ENCODE measurements at regions not wholly inside any gene's neighbourhood (a gene's known extent, or its start where the extent isn't known, plus 50 kb on each side); places are given as distances from the start of the nearest gene placed in this dataset.

DNA sequence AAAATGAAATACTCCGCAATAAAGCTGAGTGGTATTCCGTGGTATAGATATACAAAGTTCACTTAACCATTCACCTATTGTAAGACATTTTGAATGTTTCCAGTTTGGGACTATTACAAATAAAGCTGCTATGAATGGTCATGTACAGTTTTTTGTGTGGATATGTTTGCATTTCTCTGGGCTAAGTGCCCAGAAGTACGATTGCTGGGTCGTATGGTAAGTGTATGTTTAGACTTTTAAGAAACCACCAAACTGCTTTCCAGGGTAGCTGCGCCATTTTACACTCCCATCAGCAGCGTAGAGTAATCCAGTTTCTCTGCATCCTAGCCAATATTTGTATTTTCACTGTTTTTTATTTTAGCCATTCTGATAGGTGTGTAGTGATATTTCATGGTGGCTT, 208.4 kb upstream of the TLE3 start:
- no peak for ATAC-seq
- Mint-ChIP-seq H3K27me3 (no peaks in the 10 kb centered on the region), H3K4me1 (peaks cover 21% of the 10 kb centered on the region), H3K36me3 (no peaks in the 10 kb centered on the region), H3K9me3 (no peaks in the 10 kb centered on the region), H3K27ac (no peak overlapping the region), H3K4me3 (no peak overlapping the region)

DNA sequence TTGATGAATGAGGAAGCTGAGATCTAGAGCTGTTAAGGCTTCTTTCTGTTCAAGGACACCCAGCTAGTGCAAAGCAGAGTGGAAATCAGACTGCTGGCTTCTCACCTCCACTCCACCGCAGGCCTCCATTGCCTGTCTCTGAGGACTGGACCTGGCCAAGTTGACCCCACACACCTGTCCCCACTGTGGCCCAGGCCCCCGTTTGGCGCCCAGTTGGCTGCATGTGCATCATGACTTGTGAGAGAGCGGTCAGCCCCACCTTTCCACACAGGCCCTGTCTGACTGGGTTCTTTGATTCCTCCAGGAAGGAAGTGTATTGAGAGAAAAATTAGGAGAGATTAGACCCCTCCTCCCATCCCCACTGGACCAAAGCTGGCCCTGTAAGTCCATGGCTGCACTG, 206.3 kb upstream of the TLE3 start:
- H3K36me3 Mint-ChIP-seq, result no peaks in the 10 kb centered on the region
- no peaks in the 10 kb centered on the region for H3K27me3 Mint-ChIP-seq
- H3K27ac Mint-ChIP-seq, result no peak overlapping the region
- ATAC-seq, result no peak
- H3K9me3 Mint-ChIP-seq, result no peaks in the 10 kb centered on the region
- H3K4me1 Mint-ChIP-seq, result peaks cover 24% of the 10 kb centered on the region
- H3K4me3 Mint-ChIP-seq, result no peak overlapping the region

DNA sequence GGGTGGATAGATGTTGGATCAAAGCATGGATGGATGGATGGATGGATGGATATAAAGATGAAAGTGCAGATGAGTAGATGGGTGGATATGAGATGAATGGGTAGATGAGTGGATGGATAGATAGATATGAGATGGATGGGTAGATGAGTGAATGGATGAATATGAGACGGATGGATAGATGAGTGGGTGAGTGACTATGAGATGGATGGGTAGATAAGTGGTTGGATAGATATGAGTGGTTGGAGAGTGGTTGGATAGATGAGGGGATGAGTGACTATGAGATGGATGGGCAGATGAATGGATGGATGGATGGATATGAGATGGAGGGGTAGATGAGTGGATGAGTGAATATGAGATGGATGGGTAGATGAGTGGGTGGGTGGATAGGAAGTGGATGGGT, 204.6 kb upstream of the TLE3 start:
- H3K9me3 Mint-ChIP-seq, result no peaks in the 10 kb centered on the region
- no peak overlapping the region for H3K27ac Mint-ChIP-seq
- H3K4me1 Mint-ChIP-seq, result peaks cover 12% of the 10 kb centered on the region
- no peak overlapping the region for H3K4me3 Mint-ChIP-seq
- no peaks in the 10 kb centered on the region for H3K27me3 Mint-ChIP-seq
- ATAC-seq, result no peak
- no peaks in the 10 kb centered on the region for H3K36me3 Mint-ChIP-seq

DNA sequence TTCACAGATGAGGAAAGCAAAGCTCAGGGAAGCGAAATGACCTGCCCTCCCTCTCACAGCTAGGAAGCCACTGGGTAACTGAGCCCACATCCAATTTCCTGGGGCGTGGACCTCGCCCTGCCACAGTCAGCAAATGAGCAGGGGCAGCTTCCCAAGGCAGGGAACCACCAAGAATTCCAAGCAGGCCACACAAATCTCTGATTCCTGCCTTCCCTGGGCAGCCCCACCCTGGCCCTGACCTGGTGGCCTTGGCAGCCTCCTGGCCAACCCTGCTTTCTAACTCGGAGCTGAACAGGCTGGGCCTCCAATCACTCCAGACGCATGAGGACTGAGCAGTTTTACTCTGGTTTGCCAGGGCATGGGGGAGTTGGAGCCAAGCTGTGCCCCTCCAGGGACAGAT, 203.7 kb upstream of the TLE3 start:
- ATAC-seq, result no peak
- Mint-ChIP-seq H3K9me3 (no peaks in the 10 kb centered on the region), H3K27ac (peak overlapping the region; percentile 65), H3K27me3 (no peaks in the 10 kb centered on the region), H3K4me1 (peaks cover 16% of the 10 kb centered on the region), H3K36me3 (no peaks in the 10 kb centered on the region), H3K4me3 (no peak overlapping the region)

DNA sequence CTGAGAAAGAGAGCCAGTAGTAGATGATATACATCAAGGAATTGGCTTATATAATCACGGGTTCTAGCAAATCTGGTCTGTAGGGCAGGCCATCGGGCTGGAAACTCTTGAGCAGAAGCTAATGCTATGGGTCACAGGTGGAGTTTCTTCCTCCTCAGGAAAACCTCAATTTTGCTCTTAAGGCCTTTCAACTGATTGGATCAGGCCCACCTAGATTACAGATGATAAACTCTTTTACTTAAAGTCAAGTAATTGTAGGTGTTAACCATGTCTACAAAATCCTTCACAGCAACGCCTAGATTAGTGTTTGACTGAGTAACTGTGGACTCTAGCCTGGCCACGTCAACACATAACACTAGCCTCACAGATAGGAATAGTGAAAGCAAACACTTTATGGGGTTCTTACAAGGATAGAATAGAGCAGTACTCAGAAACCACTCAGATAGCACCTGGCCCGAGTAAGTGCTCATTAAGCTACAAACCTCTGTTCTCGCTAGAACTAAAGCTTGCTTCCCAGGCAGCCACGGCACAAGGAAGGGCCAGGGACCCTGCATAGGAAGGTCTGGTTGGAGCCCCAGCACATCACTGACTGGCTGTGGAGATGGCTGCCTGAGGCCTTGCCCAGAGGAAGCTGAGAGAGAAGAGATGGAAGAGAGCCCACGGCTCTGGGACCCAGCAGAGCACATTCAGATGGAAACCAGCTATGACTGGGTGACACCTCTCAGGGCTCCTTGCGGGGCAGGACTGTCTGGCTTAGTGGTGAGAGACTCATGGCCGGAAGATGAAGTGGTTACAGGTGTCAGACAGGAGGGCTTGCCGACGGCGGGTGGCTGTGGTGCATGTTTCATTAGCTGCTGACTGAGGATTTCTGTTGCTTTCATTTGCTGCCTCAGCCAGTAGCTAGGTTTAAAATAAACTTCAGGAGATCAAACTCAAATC, 202.5 kb upstream of the TLE3 start:
- peak; percentile 100 for ATAC-seq
- no peaks in the 10 kb centered on the region for H3K9me3 Mint-ChIP-seq
- H3K27ac Mint-ChIP-seq, result peak overlapping the region; percentile 65
- no peaks in the 10 kb centered on the region for H3K27me3 Mint-ChIP-seq
- H3K36me3 Mint-ChIP-seq, result no peaks in the 10 kb centered on the region
- no peak overlapping the region for H3K4me3 Mint-ChIP-seq
- H3K4me1 Mint-ChIP-seq, result peaks cover 20% of the 10 kb centered on the region

DNA sequence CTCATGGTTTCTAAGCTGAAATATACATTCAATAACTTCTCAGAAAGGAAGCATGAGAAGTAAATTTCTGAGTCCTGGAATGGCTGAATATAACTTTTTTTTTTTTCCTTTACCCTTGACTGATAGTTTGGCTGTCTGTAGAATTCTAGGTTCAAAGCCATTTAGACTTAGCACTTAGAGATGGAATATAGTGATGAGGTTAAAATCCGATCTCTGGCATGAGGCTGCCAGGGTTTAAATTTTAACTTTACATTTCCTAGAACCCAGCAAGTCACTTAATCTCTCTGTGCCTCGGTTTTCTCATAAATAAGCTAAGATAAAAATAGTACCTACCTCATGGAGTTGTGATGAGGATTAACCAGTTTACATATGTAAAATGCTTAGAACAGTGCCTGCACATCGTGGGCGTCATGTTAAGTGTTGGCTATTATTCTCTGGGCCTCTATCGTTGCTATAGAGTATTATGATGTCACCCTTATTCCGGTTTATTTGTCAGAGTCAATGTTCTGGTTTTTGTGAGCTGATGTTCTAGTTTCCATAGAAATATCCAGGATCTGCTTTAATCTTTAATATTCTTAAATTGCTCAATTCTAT, 199.8 kb upstream of the TLE3 start:
- no peak for ATAC-seq
- Mint-ChIP-seq H3K9me3 (no peaks in the 10 kb centered on the region), H3K27me3 (no peaks in the 10 kb centered on the region), H3K4me3 (no peak overlapping the region), H3K4me1 (peaks cover 20% of the 10 kb centered on the region), H3K36me3 (no peaks in the 10 kb centered on the region), H3K27ac (peak overlapping the region; percentile 7)

DNA sequence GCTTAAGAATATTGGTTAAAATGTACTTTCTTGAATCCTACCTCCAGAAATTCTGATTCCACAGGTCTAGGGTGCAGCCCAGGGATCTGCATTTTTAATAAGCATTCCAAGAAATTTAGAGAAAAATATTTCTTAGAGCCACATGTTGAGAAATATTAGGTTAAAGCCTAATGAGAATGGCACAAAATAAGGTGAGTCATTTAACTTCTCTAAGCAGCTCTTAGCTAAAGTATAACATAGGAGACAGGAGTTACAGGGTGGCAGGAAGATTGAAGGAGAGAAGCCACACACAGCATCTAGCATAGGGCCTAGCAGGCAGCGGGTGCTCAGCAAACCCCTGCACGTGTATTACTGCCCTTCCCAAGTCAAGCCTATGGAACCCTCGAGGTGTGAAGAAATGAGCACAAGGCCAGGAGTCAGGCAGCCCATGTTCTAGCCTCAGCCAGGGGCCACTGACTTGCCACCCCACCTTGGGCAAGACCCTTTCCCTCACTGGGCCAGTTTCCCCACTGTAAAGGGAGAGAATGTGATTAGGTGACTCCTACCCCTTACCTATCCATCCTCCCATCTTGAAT, 197.1 kb upstream of the TLE3 start:
- H3K36me3 Mint-ChIP-seq, result no peaks in the 10 kb centered on the region
- no peak for ATAC-seq
- H3K4me3 Mint-ChIP-seq, result no peak overlapping the region
- H3K27me3 Mint-ChIP-seq, result no peaks in the 10 kb centered on the region
- H3K27ac Mint-ChIP-seq, result no peak overlapping the region
- no peaks in the 10 kb centered on the region for H3K9me3 Mint-ChIP-seq
- peaks cover 11% of the 10 kb centered on the region for H3K4me1 Mint-ChIP-seq

DNA sequence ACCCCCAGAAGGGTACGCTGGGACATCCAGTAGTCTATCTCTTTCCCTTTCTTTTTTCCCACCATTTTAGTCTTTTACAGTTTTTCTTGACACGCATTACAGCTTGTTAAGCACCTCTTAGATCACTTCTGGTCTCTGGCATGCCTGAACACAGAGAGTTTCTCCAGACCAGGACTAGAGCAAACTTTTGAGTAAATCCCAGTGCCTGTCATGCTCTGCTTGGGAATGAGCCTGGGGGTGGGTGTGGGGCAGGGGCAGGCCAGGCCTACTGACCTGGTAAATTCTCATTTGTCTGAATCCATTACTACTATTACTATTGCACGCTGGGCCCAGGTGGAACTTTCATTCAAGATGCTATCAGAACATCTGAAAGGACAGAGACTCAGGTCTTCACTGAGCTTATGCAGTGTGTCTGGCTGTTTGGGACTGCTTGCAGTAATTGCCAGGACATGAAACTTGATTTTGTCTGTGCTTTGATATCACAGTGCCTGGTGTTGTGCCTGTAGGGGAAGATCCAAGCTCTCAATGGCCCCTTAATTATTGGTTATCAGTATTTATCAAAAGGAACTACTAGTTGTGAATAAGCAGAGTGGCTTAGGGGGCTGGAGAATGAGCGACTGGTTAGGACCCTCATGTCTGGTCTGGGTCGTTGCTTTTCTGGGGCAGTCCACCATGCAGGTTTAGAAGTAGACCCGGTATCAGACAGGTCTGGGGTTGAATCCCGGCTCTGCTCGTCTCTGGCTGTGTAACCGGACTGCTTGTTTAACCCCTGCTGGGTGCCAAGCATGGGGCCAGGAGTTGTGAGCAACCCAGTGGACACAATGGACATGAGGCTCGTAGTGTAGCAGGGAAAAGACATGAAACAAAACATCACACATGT, 196.1 kb upstream of the TLE3 start:
- Mint-ChIP-seq H3K4me1 (peaks cover 14% of the 10 kb centered on the region), H3K4me3 (no peak overlapping the region), H3K27ac (no peak overlapping the region), H3K36me3 (no peaks in the 10 kb centered on the region), H3K9me3 (no peaks in the 10 kb centered on the region), H3K27me3 (no peaks in the 10 kb centered on the region)
- no peak for ATAC-seq

DNA sequence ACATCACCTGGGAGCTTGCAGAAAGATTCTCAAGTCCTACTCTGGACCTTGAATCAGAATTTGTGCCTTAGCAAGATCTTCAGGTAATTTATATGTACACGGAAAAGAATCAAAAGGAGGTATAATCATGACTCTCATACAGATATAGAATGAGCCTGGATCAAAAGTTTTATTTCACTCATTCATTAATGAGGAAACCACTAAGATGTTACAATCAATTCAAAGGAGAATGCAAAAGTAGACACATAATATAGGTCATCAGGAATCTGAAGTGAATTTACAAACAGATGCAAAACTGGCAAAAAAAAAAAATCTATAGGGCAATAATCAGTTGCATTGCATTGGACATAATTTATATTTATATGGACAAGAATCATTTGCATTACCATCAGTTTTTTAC, 195.4 kb upstream of the TLE3 start:
- no peaks in the 10 kb centered on the region for H3K9me3 Mint-ChIP-seq
- no peaks in the 10 kb centered on the region for H3K36me3 Mint-ChIP-seq
- no peak overlapping the region for H3K27ac Mint-ChIP-seq
- no peak for ATAC-seq
- H3K27me3 Mint-ChIP-seq, result no peaks in the 10 kb centered on the region
- H3K4me3 Mint-ChIP-seq, result no peak overlapping the region
- peaks cover 15% of the 10 kb centered on the region for H3K4me1 Mint-ChIP-seq

DNA sequence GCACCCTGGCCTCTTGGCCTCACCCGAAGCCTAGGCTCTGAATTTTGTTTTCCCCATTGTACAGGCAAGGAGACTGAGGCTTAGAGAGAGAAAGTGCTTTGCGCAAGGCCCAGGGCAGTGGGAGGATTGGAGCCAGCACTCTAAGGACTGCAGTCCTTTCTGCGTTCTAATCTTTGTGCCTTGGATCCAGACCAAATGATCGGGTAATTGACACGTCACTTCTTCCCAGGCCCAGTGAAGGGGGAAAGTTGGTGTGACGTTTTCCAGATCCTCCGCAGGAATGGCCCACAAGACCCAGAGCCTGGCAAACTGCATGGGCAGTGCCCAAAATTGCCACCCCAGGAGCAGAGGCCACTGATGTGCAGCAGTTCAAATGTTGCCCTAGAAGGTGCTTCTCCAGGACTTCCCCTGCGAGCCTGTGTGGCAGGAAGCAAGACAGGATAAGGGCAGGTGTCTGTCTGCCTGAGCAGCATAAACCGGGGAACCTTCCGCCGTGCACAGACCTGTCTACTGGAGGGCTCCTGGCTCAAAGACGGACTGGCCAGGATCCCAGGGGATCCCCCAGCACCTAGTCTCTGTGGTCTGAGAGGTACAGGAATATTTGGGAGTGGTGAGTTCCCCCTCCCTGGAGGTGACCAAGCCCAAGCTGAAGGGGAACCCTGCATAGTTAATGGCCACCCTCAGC, 194.5 kb upstream of the TLE3 start:
- peaks cover 22% of the 10 kb centered on the region for H3K4me1 Mint-ChIP-seq
- no peak for ATAC-seq
- H3K27ac Mint-ChIP-seq, result no peak overlapping the region
- H3K4me3 Mint-ChIP-seq, result no peak overlapping the region
- H3K36me3 Mint-ChIP-seq, result no peaks in the 10 kb centered on the region
- no peaks in the 10 kb centered on the region for H3K9me3 Mint-ChIP-seq
- no peaks in the 10 kb centered on the region for H3K27me3 Mint-ChIP-seq

DNA sequence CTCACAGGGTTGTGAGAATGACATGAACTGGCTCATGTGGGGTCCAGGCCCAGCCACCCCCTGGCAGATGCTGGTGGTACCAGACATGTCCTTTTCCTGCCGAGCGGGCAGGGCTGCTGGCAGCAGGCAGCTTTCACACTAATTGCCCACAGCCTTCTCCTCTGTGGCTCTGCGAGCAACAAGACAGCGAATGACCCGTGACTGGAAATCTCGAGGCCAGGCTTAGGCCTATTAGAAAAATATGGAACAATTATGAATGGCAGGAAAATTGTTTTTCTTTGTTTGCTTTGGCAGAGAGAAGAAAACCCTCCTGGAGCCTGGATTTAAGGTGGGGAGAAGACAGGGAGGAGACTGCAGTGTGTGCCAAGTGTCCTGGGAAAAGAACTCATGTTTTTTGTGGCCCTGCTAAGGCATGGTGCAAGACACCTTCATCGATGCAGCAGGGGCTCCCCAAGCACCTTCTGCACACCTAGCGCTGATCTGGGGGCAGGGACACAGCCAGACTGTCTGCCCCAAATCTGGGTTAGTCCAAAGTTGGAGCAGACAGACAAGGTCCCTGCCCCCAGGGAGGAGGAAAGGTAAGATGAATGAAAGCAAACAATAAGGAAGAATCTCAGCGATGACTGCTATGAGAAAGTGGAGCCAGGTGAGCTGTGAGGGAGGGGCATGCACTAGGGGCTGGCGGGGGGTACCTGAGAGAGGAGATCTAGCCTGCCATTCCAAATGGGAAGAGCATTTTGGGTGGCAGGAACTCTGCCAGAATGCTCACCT, 193.8 kb upstream of the TLE3 start:
- no peak overlapping the region for H3K27ac Mint-ChIP-seq
- no peaks in the 10 kb centered on the region for H3K36me3 Mint-ChIP-seq
- no peak overlapping the region for H3K4me3 Mint-ChIP-seq
- H3K4me1 Mint-ChIP-seq, result peaks cover 19% of the 10 kb centered on the region
- H3K9me3 Mint-ChIP-seq, result no peaks in the 10 kb centered on the region
- H3K27me3 Mint-ChIP-seq, result no peaks in the 10 kb centered on the region
- no peak for ATAC-seq

DNA sequence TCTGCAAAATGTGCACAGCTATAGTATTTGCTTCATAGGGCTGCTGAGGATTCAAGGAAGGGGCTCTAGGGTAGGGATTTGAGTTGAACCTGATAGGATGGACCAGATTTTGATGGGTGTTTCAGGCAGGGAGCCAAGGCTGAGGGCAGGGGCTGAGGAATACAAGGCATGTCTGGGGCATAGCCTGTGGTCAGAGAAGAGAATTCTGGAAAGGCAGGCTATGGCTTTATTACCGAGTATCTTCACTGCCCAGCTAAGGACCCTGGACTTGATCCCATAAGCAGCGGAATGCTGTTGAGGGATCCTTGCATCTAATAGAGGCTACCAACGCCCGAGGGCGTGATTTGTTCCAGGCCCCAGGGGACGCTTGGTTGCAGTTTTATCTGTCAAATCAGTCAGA, 193.0 kb upstream of the TLE3 start:
- no peak for ATAC-seq
- Mint-ChIP-seq H3K4me1 (peaks cover 14% of the 10 kb centered on the region), H3K36me3 (no peaks in the 10 kb centered on the region), H3K27ac (no peak overlapping the region), H3K27me3 (no peaks in the 10 kb centered on the region), H3K9me3 (no peaks in the 10 kb centered on the region), H3K4me3 (no peak overlapping the region)

DNA sequence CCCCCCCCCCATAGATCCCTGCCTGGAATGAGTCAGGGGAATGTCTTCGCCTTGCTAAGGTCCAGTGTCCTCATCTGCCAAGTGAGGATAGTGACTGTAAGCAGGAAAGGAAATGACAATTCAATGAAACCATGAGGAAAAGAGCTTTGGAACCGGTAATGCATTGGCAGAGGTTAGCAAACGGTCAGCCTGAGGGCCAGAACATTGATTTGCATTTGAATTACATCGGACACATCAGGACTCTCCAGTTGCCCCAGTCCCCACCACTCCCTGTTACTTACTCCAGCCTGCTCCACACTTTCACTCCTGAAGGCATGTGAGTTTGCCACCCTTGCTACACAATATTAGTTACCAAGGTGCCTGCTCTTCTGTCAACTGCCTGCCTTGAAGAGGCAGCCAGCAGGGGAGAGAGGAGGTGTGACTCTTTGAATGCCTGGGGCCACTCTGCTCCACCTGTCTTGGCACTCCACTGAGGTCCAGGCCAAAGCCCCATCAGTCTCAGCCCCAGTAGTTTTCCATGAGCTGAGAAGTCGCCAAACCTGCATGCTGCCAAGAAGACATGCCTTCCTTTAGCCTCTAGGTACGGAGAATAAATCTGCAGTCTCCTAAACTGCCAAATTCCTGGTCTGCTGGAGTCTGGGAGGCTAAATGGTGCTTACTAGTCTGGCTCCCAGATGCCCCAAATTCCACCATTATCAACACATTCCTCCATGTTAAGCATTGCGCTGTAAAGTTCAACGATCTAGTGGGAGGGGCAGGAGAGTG, 191.7 kb upstream of the TLE3 start:
- no peak for ATAC-seq
- H3K27me3 Mint-ChIP-seq, result no peaks in the 10 kb centered on the region
- H3K27ac Mint-ChIP-seq, result peak overlapping the region; percentile 9
- no peaks in the 10 kb centered on the region for H3K9me3 Mint-ChIP-seq
- peaks cover 21% of the 10 kb centered on the region for H3K4me1 Mint-ChIP-seq
- H3K4me3 Mint-ChIP-seq, result no peak overlapping the region
- H3K36me3 Mint-ChIP-seq, result no peaks in the 10 kb centered on the region
